GM23338 (cell line): ENCODE measurements at regions not wholly inside any gene's neighbourhood (a gene's known extent, or its start where the extent isn't known, plus 50 kb on each side); places are given as distances from the start of the nearest gene placed in this dataset.

Experiments used
- CREB1 ChIP-seq: fragments of 250-450 bp; sonication (Bioruptor Pico); IDR thresholded peaks from 2 replicates; pipeline ENCODE4 v1.5.0; 2020; ENCODE audit warnings: low read depth, mild to moderate bottlenecking, moderate library complexity
- CTCF ChIP-seq, 2 experiments: fragments of 200-600 bp in 1 of 2; sonication (generic) in 1 of 2; conservative IDR thresholded peaks; 2 replicates each; pipeline versions ENCODE4 v1.5.1 to v1.6.1; 2016 to 2017; ENCODE audit warnings: antibody characterized with exemption in 2 of 2, low read depth in 2 of 2, mild to moderate bottlenecking in 2 of 2, moderate library complexity in 1 of 2
- EZH2 ChIP-seq: fragments of 200-600 bp; sonication (generic); IDR thresholded peaks from one replicate; pipeline ENCODE4 v1.8.0; 2017; ENCODE audit warnings: antibody characterized with exemption, mild to moderate bottlenecking, low read depth; ENCODE audit not compliant: unreplicated experiment
- EZH2phosphoT487 ChIP-seq: fragments of 200-600 bp; sonication (generic); IDR thresholded peaks from one replicate; pipeline ENCODE4 v1.8.1; 2018; ENCODE audit warnings: antibody characterized with exemption; ENCODE audit not compliant: unreplicated experiment
- JUNB ChIP-seq: IDR thresholded peaks from one replicate; pipeline ENCODE4 v1.6.1; 2016; ENCODE audit warnings: antibody characterized with exemption; ENCODE audit not compliant: unreplicated experiment
- POLR2AphosphoS5 ChIP-seq: IDR thresholded peaks from 2 replicates; pipeline ENCODE4 v1.6.1; 2016; ENCODE audit warnings: antibody characterized with exemption, low read depth
- REST ChIP-seq: IDR thresholded peaks from one replicate; pipeline ENCODE4 v1.6.1; 2018; ENCODE audit warnings: antibody characterized with exemption; ENCODE audit not compliant: unreplicated experiment
- ZNF114 ChIP-seq: fragments of 250-450 bp; sonication (Bioruptor Pico); IDR thresholded peaks from 2 replicates; pipeline ENCODE4 v1.5.0; 2020; ENCODE audit warnings: mild to moderate bottlenecking, moderate library complexity
- ZNF331 ChIP-seq: fragments of 250-450 bp; sonication (Bioruptor Pico); IDR thresholded peaks from 2 replicates; pipeline ENCODE4 v1.5.0; 2020; ENCODE audit warnings: low read depth, mild to moderate bottlenecking, moderate library complexity

- TF ChIP-seq CTCF (conservative IDR thresholded peaks at IDR 0.05; ENCODE audit: low read depth in 2 of 2), result no peak
- TF ChIP-seq POLR2AphosphoS5, result no peak
- no peak for TF ChIP-seq EZH2phosphoT487
- TF ChIP-seq EZH2, result no peak
- no peak for TF ChIP-seq REST
- TF ChIP-seq JUNB, result no peak
- TF ChIP-seq CREB1 (CRISPR knock-in tag), result no peak
- TF ChIP-seq ZNF331 (CRISPR knock-in tag), result no peak
- TF ChIP-seq ZNF114 (CRISPR knock-in tag), result no peak
Measured at GRCh38 chr6:139546106-139546472, 171.6 kb upstream of the CITED2 start.
